HG03432 (cell line): ENCODE measurements at regions not wholly inside any gene's neighbourhood (a gene's known extent, or its start where the extent isn't known, plus 50 kb on each side); places are given as distances from the start of the nearest gene placed in this dataset.
"Not testable (repeated sequence)": the region's sequence is repeated elsewhere in the genome, so short reads cannot be mapped to it uniquely, and the experiment has no call there.

Experiments used
- ATAC-seq: cut with Tn5 transposase; IDR thresholded peaks from one replicate; pipeline ENCODE4 v1.9.1; 2021; ENCODE audit warnings: mild to moderate bottlenecking, moderate library complexity; ENCODE audit not compliant: unreplicated experiment

- no peak for ATAC-seq
Measured at GRCh38 chr6:16832721-16833120, 71.5 kb upstream of the ATXN1 start.

- ATAC-seq: no peak
Measured at GRCh38 chr6:16832043-16832567, 70.8 kb upstream of the ATXN1 start.

GRCh38 chr6:16831136-16831535 is 69.9 kb upstream of the ATXN1 start:
- ATAC-seq: no peak

GRCh38 chr6:16828058-16828457 is 66.8 kb upstream of the ATXN1 start:
- ATAC-seq: no peak

GRCh38 chr6:16827627-16828026 is 66.4 kb upstream of the ATXN1 start:
- no peak for ATAC-seq

GRCh38 chr6:16825784-16826183 is 64.5 kb upstream of the ATXN1 start:
- ATAC-seq: no peak

- no peak for ATAC-seq
Measured at GRCh38 chr6:16824845-16825685, 63.8 kb upstream of the ATXN1 start.

GRCh38 chr6:16823718-16824352 is 62.6 kb upstream of the ATXN1 start:
- ATAC-seq: no peak

GRCh38 chr6:16822975-16823717 is 61.9 kb upstream of the ATXN1 start:
- no peak for ATAC-seq

- ATAC-seq: no peak
Measured at GRCh38 chr6:16822529-16822928, 61.3 kb upstream of the ATXN1 start.

- ATAC-seq: no peak
Measured at GRCh38 chr6:16821834-16822264, 60.6 kb upstream of the ATXN1 start.

- not testable (repeated sequence) for ATAC-seq
Measured at GRCh38 chr6:16820262-16820661, 59.0 kb upstream of the ATXN1 start.

- no peak for ATAC-seq
Measured at GRCh38 chr6:16819752-16820151, 58.5 kb upstream of the ATXN1 start.

GRCh38 chr6:16818992-16819626 is 57.8 kb upstream of the ATXN1 start:
- no peak for ATAC-seq

GRCh38 chr6:16817594-16817993 is 56.3 kb upstream of the ATXN1 start:
- ATAC-seq: no peak

- ATAC-seq: no peak
Measured at GRCh38 chr6:16816891-16817290, 55.6 kb upstream of the ATXN1 start.

- no peak for ATAC-seq
Measured at GRCh38 chr6:16812993-16813392, 51.7 kb upstream of the ATXN1 start.

- no peak for ATAC-seq
Measured at GRCh38 chr6:16811277-16811979, 50.2 kb upstream of the ATXN1 start.
